GM18499 (cell line): ENCODE measurements at regions not wholly inside any gene's neighbourhood (a gene's known extent, or its start where the extent isn't known, plus 50 kb on each side); places are given as distances from the start of the nearest gene placed in this dataset.
"Not testable (repeated sequence)": the region's sequence is repeated elsewhere in the genome, so short reads cannot be mapped to it uniquely, and the experiment has no call there.

Experiments used
- ATAC-seq: cut with Tn5 transposase; IDR thresholded peaks from one replicate; pipeline ENCODE4 v1.9.1; 2021; ENCODE audit warnings: moderate number of reproducible peaks; ENCODE audit not compliant: insufficient read depth, unreplicated experiment

GRCh38 chr1:166601650-166602278 is 237.5 kb upstream of the POGK start:
- ATAC-seq, result no peak

DNA sequence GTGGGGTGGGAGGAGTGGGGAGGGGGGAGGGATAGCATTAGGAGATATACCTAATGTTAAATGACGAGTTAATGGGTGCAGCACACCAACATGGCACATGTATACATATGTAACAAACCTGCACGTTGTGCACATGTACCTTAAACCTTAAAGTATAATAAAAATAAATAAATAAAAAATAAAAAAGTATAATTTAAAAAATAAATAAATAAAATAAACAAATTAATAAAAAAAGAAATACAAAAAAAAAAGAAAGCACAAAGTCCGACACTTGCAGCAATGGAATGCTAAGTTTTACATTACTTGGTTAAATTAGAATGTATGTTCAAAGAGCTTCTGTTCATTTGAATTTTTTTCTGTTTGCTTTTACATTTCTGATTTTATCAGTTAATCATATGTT is 236.5 kb upstream of the POGK start:
- ATAC-seq, result not testable (repeated sequence)

- ATAC-seq, result no peak
Observed at GRCh38 chr1:166603296-166603695, 236.0 kb upstream of the POGK start.

GRCh38 chr1:166605137-166605536 is 234.1 kb upstream of the POGK start:
- ATAC-seq, result no peak

DNA sequence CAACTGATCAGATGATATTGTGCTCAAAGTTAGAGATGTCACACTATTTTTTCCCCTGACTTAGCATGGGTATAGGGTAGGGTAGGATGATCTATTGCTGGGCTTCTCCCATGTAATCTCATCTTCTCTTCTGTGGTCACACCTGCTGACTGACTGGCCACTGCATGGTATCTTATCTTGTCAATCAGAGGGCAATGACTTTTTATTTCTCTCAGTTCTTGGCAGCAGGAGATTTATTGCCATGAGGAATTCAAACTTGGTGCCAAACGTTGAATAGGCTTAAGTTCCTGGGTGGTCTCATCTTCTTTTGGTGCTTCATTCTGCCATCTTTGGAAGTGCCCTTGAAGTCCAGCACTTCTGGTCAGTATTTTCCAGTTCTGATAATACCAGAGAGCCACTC is 226.4 kb upstream of the POGK start:
- ATAC-seq, result no peak

- ATAC-seq, result no peak
Observed at GRCh38 chr1:166616206-166616605, 223.1 kb upstream of the POGK start.

DNA sequence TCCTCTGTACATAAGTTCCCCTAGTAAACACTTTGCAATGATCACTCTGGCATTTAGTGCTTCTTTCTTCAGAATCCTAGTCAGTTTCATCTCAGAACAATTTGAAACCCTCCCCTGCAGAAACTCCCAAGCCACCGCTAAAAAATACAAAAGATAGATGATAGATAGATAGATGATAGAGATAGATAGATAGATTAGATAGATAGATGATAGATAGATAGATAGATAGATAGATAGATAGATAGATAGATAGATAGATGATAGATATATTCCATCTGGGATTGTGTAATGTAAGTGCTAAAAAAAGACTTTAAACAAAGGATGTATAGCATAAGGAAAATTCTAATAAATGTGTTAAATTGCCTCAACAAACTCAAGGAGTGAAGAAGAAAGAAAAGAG is 212.6 kb upstream of the POGK start:
- ATAC-seq, result no peak

- no peak for ATAC-seq
Observed at GRCh38 chr1:166627558-166627957, 211.7 kb upstream of the POGK start.

DNA sequence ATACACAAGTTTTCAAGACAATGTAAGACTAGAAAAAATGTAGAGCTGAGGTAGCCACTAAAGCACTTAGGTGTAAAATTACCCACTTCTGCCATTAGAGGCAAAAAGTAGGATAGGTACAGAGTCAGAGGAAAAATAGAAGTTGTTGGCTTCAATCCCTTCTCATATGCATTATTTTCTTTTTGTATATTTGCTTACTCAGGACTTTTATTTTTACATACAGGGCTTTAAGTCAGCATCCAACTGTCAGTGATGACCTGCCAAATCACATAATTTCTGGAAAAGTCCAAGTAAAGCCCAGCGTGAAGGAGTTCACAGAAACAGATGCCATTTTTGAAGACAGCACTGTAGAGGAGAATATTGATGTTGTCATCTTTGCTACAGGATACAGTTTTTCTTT is 211.0 kb upstream of the POGK start:
- ATAC-seq, result no peak

- no peak for ATAC-seq
Observed at GRCh38 chr1:166629946-166630345, 209.3 kb upstream of the POGK start.

DNA sequence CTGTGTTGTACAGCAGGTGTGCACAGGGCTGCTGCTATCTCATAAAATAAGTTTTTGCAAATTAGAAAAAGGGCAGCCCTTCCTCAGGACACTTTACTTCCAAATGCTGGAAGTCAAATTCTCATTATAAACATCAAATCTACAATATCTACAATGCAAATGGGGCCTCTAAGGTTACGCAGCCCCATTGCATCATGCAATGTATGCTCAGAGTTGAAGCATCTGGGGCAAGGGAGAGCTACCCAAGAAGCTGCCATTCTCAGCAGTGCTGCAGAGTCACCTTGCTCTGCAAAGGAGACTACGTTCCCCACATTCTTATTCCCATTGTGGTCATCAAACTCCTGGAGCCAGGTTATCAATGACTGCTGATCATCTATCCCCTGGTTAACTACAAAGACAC is 208.9 kb upstream of the POGK start:
- no peak for ATAC-seq

DNA sequence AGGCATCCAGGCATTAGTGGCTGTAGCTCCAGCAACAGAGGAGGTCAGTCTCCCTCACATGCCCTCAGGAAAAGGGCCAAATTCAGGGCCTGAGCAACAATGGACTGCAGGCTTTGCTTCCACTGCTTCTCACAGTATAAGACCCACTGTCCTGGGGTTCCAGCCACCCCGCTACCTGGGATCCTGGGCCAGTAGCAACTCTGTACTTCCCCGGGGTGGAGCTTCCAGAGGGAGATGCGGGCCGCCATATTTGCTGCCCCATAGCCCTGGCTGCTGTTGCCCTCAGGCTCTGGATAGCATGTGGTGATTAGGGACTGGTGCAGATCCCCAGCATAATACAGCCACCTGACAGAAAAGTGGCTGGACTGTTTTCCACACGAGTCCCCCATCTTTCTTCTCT is 201.1 kb upstream of the POGK start:
- no peak for ATAC-seq

DNA sequence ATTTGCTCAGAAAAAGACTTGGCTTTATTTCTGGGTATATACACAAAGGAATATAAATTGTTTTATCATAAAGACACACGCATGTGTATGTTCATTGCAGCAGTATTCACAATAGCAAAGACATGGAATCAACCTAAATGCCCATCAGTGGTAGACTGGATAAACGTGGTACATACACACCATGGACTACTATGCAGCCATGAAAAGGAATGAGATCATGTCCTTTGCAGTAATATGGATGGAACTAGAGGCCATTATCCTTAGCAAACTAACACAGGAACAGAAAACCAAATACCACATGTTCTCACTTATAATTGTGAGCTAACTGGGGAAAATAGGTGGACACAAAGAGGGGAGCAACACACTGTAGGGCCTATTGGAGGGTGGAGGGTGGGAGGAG is 182.0 kb upstream of the POGK start:
- ATAC-seq, result not testable (repeated sequence)

DNA sequence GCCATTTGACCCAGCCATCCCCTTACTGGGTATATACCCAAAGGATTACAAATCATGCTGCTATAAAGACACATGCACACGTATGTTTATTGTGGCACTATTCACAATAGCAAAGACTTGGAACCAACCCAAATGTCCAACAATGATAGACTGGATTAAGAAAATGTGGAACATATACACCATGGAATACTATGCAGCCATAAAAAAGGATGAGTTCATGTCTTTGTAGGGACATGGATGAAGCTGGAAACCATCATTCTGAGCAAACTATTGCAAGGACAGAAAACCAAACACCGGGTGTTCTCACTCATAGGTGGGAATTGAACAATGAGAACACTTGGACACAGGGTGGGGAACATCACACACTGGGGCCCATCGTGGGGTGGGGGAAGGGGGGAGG is 172.5 kb upstream of the POGK start:
- ATAC-seq, result not testable (repeated sequence)

DNA sequence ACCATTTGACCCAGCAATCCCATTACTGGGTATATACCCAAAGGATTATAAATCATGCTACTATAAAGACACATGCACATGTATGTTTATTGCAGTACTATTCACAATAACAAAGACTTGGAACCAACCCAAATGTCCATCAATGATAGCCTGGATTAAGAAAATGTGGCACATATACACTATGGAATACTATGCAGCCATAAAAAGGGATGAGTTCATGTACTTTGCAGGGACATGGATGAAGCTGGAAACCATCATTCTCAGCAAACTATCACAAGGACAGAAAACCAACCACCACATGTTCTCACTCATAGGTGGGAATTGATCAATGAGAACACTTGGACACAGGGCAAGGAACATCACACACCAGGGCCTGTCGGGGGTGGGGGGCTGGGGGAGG is 171.7 kb upstream of the POGK start:
- not testable (repeated sequence) for ATAC-seq

- no peak for ATAC-seq
Observed at GRCh38 chr1:166671627-166672026, 167.6 kb upstream of the POGK start.

- no peak for ATAC-seq
Observed at GRCh38 chr1:166673722-166674121, 165.6 kb upstream of the POGK start.

DNA sequence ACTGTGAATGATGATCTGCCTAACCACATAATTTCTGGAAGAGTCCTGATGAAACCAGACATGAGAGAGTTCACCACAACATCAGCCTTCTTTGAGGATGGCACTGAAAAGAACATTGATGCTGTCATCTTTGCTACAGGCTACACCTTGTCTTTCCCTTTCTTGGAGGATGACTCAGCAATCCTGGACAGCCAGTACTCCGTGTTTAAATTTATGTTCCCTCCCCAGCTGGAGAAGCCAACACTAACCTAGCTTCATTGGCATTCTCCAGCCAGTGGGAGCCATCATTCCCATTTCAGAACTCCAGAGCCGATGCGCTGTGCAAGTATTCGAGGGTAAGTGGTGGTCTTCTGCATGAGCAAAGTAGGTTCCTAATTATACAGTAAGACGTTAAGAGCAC is 164.1 kb upstream of the POGK start:
- ATAC-seq, result no peak

GRCh38 chr1:166676981-166677380 is 162.3 kb upstream of the POGK start:
- no peak for ATAC-seq

DNA sequence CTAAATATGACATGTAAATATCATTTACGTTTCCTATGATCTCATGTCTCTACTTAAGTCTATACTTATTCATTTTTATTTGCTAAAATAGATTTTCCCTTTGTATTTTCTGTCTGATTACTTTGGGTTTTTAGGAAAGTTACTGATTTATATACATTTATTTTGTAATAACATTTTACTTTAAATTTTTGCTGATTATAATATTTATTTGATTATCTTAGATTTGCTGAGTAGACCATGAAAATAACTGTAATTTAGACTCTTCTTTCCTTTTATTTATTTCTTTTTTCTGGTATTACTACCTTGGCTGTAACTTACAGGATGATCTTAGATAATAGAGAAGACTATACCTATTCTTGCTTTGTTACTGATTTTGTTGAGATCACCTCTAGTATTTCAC is 159.9 kb upstream of the POGK start:
- no peak for ATAC-seq

- ATAC-seq, result no peak
Observed at GRCh38 chr1:166682588-166682987, 156.7 kb upstream of the POGK start.

- ATAC-seq, result not testable (repeated sequence)
Observed at GRCh38 chr1:166684669-166685068, 154.6 kb upstream of the POGK start.

GRCh38 chr1:166685200-166685599 is 154.1 kb upstream of the POGK start:
- no peak for ATAC-seq
